T-helper 1 cell treated with Interleukin-12 subunit alpha and Interleukin-12 subunit beta and Interleukin-4 antibody, amounts not matched to agents 30 ng/mL and 1 ng/mL, for 36 hours (primary cell): ENCODE measurements at regions not wholly inside any gene's neighbourhood (a gene's known extent, or its start where the extent isn't known, plus 50 kb on each side); places are given as distances from the start of the nearest gene placed in this dataset.
"Not testable (repeated sequence)": the region's sequence is repeated elsewhere in the genome, so short reads cannot be mapped to it uniquely, and the experiment has no call there.

Source experiments
- intact Hi-C: fragments of 100-400 bp; cut with micrococcal nuclease; formaldehyde crosslinking; loops from one replicate; pipeline ENCODE4 v1.15.1; 2024

DNA sequence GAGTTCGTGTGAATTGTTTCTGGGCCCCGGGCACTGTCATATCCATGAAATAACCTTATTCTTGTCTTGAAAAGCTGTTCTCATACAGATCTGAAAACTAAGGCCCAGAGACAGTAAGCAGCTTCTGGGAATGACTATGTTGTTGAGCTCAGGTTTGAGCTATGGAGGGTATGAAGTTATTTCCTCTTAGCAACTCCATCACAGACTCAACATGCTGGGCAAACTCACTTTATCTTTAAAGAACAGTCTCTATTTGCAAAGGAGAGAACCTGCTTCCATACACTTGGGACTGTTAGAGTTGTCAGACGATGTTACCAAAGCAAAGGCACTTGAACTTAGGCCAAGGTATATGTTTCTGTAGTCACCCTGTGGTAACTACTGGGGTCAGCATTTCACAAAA, 90.0 kb downstream of the GPR88 start:
- intact Hi-C loops, result no loop called here

- intact Hi-C loops, result no loop called here
Measured at GRCh38 chr1:100628631-100629081, 90.7 kb downstream of the GPR88 start.

DNA sequence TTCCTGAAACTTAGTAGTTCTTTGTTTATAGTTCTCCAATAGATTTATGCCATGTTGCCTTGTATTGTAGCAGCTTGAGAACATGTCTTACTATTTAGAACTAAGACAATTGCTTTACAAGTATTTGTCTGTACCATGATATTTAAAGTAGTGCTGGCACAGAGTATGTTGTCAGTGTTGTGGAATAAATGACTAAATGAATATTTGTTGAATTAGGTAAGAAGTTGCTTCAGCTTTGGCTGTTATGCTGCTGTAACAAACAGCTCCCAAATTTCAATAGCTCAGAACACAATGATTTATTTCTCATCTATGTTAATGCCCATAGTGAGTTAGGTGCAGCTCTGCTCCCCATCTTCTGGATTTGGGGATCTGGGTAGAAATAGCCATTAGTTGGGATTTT, 90.2 kb upstream of the VCAM1 start:
- intact Hi-C loops, result no loop called here

DNA sequence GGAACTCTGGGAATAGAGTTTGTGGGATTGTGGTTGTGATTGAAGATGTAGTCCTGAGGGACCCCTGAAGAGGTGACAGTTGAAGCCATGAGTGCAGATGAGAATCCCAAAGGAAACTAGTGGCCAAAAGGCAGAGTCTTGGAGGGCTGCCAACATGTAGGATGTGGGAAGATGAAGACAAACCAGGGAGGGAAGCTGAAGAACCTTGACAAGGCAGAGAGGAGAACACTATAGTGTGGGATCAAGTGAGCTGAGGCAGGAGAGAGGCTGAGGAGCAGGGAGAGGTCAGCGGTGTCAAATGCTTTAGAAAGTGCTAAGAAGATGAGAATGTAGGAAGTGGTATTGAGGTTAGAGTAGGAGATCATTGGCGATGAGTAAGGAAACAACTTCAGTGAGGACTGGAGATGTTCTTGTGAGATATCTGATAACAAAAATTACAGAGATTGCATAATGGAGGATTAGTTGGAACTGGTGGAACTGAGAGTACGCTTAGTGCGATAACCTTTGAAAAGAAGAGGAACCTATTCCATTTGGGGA, 88.5 kb upstream of the VCAM1 start:
- intact Hi-C loops, result no loop called here

- intact Hi-C loops, result no loop called here
Measured at GRCh38 chr1:100642826-100643225, 76.7 kb upstream of the VCAM1 start.

DNA sequence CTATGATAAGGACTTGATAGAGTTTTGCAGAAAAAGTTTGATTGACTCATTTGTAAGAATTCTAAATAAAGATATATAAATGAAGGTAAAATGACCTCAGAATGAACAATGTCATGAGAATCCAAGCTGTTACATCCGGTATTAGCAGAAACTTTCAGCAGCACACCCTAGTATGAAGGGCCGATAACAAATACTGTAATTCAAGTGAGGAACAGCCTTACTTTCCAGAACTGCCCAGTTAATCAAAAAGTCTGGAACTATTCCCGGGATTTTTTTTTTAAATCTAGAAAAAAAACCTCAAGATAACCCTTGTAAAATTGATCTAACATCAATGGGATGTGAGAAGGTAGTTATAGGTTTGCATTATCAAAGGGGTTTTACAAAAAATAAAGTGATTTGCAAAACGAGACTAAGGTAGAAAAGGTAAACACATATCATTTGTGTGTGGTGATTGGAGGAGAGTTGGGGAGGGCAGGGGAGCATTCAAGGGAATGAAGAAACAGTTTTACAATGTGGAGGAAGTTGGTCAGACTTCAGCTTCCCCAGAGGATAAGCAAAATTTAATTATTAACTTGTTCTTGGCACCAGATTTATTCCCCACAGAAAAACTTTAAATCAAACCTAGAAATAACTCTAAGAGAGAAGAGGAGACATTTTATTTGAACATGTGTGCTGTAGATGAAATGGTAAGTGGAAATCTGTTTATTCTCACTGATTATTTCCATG, 75.9 kb upstream of the VCAM1 start:
- intact Hi-C loops, result no loop called here

GRCh38 chr1:100646001-100646400, 73.5 kb upstream of the VCAM1 start:
- intact Hi-C loops, result no loop called here

- intact Hi-C loops, result no loop called here
Measured at GRCh38 chr1:100649146-100649545, 70.4 kb upstream of the VCAM1 start.

DNA sequence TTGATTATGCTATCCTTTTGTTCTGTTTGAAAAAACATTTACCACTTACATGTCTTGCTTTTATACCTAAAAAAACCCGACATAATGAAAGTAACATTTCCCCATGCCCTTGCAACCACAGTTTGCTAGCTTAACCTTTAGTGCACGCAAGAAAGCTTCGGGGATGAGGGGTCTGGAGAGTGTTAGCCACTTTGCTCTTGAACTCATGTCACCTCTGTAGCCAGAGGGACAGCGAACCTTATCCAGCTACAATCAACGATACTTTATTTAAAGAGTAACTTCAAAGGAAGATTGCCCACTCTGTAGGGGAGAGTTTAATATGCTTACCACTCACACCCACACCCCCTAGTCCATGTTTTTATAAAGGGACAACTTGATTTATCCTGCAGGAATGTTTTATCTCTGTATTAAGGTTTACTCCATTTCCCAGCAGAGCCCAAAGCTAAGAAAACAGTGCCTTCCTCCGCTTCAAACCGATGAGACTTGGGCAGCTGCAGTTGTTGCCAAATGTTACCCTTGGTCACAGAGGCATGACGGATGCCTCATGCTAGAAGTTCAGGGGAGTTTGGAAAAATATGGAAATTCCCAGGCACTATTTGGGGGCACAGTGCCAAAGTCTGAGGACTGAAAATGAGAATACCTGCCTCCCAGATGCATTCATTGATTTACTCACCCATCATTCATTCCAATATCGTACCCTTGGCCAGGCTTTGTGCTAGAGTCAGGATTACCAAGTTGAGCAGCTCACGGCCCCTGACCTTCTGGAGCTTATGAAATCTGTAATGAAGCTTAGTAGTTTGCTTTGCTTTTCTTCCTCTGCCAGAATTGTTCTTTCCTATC, 61.4 kb upstream of the VCAM1 start:
- intact Hi-C loops, result no loop called here

DNA sequence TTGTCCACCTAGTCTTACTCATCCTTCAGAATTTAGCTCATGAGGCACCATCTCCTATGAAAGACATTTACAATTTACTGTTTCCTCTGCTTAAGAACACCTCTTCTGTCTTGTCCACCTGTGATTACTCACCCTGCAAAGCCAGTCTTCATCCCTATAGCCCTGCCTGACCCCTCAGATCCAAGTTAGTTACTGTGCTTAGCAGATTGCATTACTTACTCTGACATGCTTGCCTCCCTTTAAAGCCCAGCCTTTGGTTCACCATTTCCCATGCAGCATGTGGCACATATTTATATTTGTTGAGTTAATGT, 60.9 kb upstream of the VCAM1 start:
- intact Hi-C loops, result no loop called here

DNA sequence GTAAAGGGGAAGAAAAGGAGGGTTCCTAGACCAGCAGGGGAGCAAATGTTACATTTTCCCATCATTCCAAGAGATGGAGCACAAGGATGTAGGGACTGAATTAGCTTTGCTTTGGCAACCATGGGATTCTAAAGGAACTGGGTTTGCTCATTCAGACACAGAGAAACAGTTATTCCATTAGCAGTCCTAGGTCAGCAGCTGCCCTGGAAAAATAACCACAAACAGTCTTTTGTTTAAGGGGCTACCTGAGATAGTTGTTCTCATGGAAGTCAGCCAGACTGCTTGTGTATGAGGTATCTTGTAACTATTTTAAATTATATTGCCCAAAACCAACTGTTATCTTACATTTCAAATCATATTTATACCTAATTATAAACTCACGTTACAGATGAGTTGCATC, 58.4 kb upstream of the VCAM1 start:
- intact Hi-C loops, result no loop called here

DNA sequence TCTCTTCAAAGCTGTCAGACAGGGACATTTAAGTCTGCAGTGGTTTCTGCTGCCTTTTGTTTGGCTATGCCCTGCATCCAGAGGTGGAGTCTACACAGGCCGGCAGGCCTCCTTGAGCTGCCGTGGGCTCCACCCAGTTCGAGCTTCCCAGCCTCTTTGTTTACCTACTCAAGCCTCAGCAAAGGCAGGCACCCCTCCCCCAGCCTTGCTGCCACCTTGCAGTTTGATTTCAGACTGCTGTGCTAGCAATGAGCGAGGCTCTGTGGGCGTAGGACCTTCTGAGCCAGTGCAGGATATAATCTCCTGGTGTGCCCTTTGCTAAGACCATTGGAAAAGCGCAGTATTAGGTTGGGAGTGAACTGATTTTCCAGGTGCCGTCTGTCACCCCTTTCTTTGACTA, 51.0 kb upstream of the VCAM1 start:
- intact Hi-C loops, result not testable (repeated sequence)
